Neural cell (in vitro differentiated cells): ENCODE measurements at regions not wholly inside any gene's neighbourhood (a gene's known extent, or its start where the extent isn't known, plus 50 kb on each side); places are given as distances from the start of the nearest gene placed in this dataset.

Source experiments
- H2AFZ ChIP-seq: fragments of 200-600, 300-800 bp; sonication (generic), shearing (Covaris generic); 2 replicates; pipeline ENCODE4 v1.6.0; 2014; ENCODE audit warnings: low read depth, mild to moderate bottlenecking, antibody characterized with exemption, low read length, moderate library complexity
- H3F3A ChIP-seq: fragments of 200-600 bp; shearing (Covaris generic); 2 replicates; pipeline ENCODE4 v1.6.1; 2016; ENCODE audit warnings: mild to moderate bottlenecking, moderate library complexity, mixed read lengths, antibody characterized with exemption, low read length; ENCODE audit not compliant: insufficient read depth, poor library complexity, severe bottlenecking
- H3K27ac ChIP-seq: fragments of 200-600, 300-800 bp; sonication (generic), shearing (Covaris generic); 2 replicates; pipeline ENCODE4 v1.5.1; 2014; ENCODE audit warnings: mild to moderate bottlenecking, low read length, moderate library complexity
- H3K27me3 ChIP-seq: fragments of 300-800, 200-600 bp; sonication (generic), shearing (Covaris generic); 2 replicates; pipeline ENCODE4 v1.6.0; 2014; ENCODE audit warnings: mild to moderate bottlenecking, low read depth, low read length, moderate library complexity; ENCODE audit not compliant: insufficient read depth
- H3K36me3 ChIP-seq: fragments of 300-800, 200-600 bp; sonication (generic), shearing (Covaris generic); 2 replicates; pipeline ENCODE4 v1.5.1; 2014; ENCODE audit warnings: mild to moderate bottlenecking, antibody characterized with exemption, low read length, moderate library complexity; ENCODE audit not compliant: insufficient read depth
- H3K4me2 ChIP-seq: fragments of 300-800, 200-600 bp; sonication (generic), shearing (Covaris generic); 2 replicates; pipeline ENCODE4 v1.6.0; 2014; ENCODE audit warnings: mild to moderate bottlenecking, low read length
- H3K4me3 ChIP-seq: fragments of 300-800, 200-600 bp; sonication (generic), shearing (Covaris generic); 2 replicates; pipeline ENCODE4 v1.5.1; 2014; ENCODE audit warnings: mild to moderate bottlenecking, low read length, moderate library complexity
- H3K79me2 ChIP-seq: fragments of 200-600 bp; shearing (Covaris generic); replicated peaks from 2 replicates; pipeline ENCODE4 v1.6.0; 2014; ENCODE audit warnings: mild to moderate bottlenecking, low read length, moderate library complexity; ENCODE audit not compliant: insufficient read depth
- H3K9ac ChIP-seq: fragments of 300-800, 200-600 bp; sonication (generic), shearing (Covaris generic); 2 replicates; pipeline ENCODE4 v1.6.1; 2016; ENCODE audit warnings: mild to moderate bottlenecking, low read length, mixed read lengths
- H3K9me2 ChIP-seq: fragments of 200-600 bp; shearing (Covaris generic); 2 replicates; pipeline ENCODE4 v1.6.1; 2016; ENCODE audit warnings: mild to moderate bottlenecking, low read length, mixed read lengths; ENCODE audit not compliant: insufficient read depth
- H3K9me3 ChIP-seq: fragments of 200-600, 300-800 bp; sonication (generic), shearing (Covaris generic); 2 replicates; pipeline ENCODE4 v1.6.1; 2016; ENCODE audit warnings: mild to moderate bottlenecking, mixed run types, low read length, moderate library complexity, mixed read lengths
- H4K20me1 ChIP-seq: fragments of 200-600 bp; shearing (Covaris generic); 2 replicates; pipeline ENCODE4 v1.6.1; 2016; ENCODE audit warnings: mild to moderate bottlenecking, mixed run types; ENCODE audit not compliant: insufficient read depth
- CTCF ChIP-seq: fragments of 450-650 bp; IDR thresholded peaks from 2 replicates; pipeline ENCODE4 v1.5.1; 2014; ENCODE audit warnings: antibody characterized with exemption, mild to moderate bottlenecking, moderate library complexity; ENCODE audit not compliant: poor library complexity, severe bottlenecking
- EP300 ChIP-seq: fragments of 450-650 bp; conservative IDR thresholded peaks from 2 replicates; pipeline ENCODE4 v1.6.1; 2014; ENCODE audit warnings: antibody characterized with exemption, mild to moderate bottlenecking, moderate library complexity; ENCODE audit not compliant: poor library complexity, severe bottlenecking
- EZH2 ChIP-seq: fragments of 200-600, 300-800 bp; shearing (Covaris generic), sonication (generic); IDR thresholded peaks from 2 replicates; pipeline ENCODE4 v1.6.1; 2014; ENCODE audit warnings: antibody characterized with exemption, low read length, borderline replicate concordance, mild to moderate bottlenecking; ENCODE audit not compliant: insufficient read depth, poor library complexity, severe bottlenecking
- MXI1 ChIP-seq: fragments of 450-650 bp; conservative IDR thresholded peaks from 2 replicates; pipeline ENCODE4 v1.6.1; 2014; ENCODE audit warnings: antibody characterized with exemption, mild to moderate bottlenecking; ENCODE audit not compliant: poor library complexity, severe bottlenecking
- POLR2AphosphoS5 ChIP-seq: IDR thresholded peaks from 2 replicates; pipeline ENCODE4 v1.6.1; 2012
- RAD21 ChIP-seq: fragments of 450-650 bp; conservative IDR thresholded peaks from 2 replicates; pipeline ENCODE4 v1.6.1; 2014; ENCODE audit warnings: antibody characterized with exemption, mild to moderate bottlenecking, moderate library complexity
- REST ChIP-seq: IDR thresholded peaks from 2 replicates; pipeline ENCODE4 v1.6.1; 2012; ENCODE audit warnings: borderline replicate concordance
- SMC3 ChIP-seq: fragments of 450-650 bp; conservative IDR thresholded peaks from 2 replicates; pipeline ENCODE4 v1.6.1; 2014; ENCODE audit warnings: antibody characterized with exemption, mild to moderate bottlenecking, moderate library complexity; ENCODE audit not compliant: poor library complexity
- TAF1 ChIP-seq: IDR thresholded peaks from 2 replicates; pipeline ENCODE4 v1.6.1; 2012; ENCODE audit warnings: low read depth

- H3F3A ChIP-seq: no peaks in the 10 kb centered on the region
- no peak overlapping the region for H3K9ac ChIP-seq
- no peaks in the 10 kb centered on the region for H3K36me3 ChIP-seq
- no peak overlapping the region for H3K27ac ChIP-seq
- H3K27me3 ChIP-seq: no peaks in the 10 kb centered on the region
- no peaks in the 10 kb centered on the region for H3K9me2 ChIP-seq
- TF ChIP-seq MXI1 (no peak), SMC3 (no peak), RAD21 (no peak), EP300 (no peak), POLR2AphosphoS5 (no peak), TAF1 (no peak), REST (no peak)
- no peaks in the 10 kb centered on the region for H4K20me1 ChIP-seq
- no peaks in the 10 kb centered on the region for H3K9me3 ChIP-seq
- H3K4me3 ChIP-seq: no peak overlapping the region
- no peak overlapping the region for H2AFZ ChIP-seq
- H3K4me2 ChIP-seq: no peak overlapping the region
- H3K79me2 ChIP-seq: no peaks in the 10 kb centered on the region
Observed at GRCh38 chr5:68947986-68948385, 145.8 kb upstream of the SLC30A5 start.

- Histone ChIP-seq H3K27me3 (no peaks in the 10 kb centered on the region), H3K9ac (no peak overlapping the region), H3K27ac (peak overlapping the region; percentile 60), H3K4me3 (peak overlapping the region; percentile 26), H2AFZ (no peak overlapping the region), H4K20me1 (no peaks in the 10 kb centered on the region), H3K9me2 (no peaks in the 10 kb centered on the region), H3F3A (no peaks in the 10 kb centered on the region), H3K36me3 (no peaks in the 10 kb centered on the region), H3K9me3 (no peaks in the 10 kb centered on the region), H3K79me2 (no peaks in the 10 kb centered on the region), H3K4me2 (no peak overlapping the region)
- TF ChIP-seq POLR2AphosphoS5 (no peak), MXI1 (no peak), EP300 (no peak), RAD21 (no peak), CTCF (no peak), EZH2 (no peak), SMC3 (no peak), REST (no peak), TAF1 (no peak)
Observed at GRCh38 chr5:68949256-68949655, 144.6 kb upstream of the SLC30A5 start.
